GM13977 (cell line): ENCODE measurements at regions not wholly inside any gene's neighbourhood (a gene's known extent, or its start where the extent isn't known, plus 50 kb on each side); places are given as distances from the start of the nearest gene placed in this dataset.

Experiments used
- DNase-seq: peaks from one replicate; pipeline ENCODE4 v3.0.0; 2012; ENCODE audit warnings: low spot score
- in situ Hi-C: fragments of 300-500 bp; cut with MboI; formaldehyde crosslinking; loops from one replicate; pipeline ENCODE4 v1.12.0; 2022; ENCODE audit warnings: low sequenced_read_pairs, low pct_unique_long_range_greater_than_20kb, mixed read lengths, inconsistent platforms; ENCODE audit not compliant: unreplicated experiment
- TF ChIP-seq, protein P1 (sequence below): IDR thresholded peaks from 2 replicates; pipeline ENCODE4 v1.5.1; 2012; ENCODE audit warnings: mild to moderate bottlenecking, control low read depth; ENCODE audit not compliant: insufficient read depth; ENCODE audit errors: extremely low read depth, missing control alignments

DNA sequence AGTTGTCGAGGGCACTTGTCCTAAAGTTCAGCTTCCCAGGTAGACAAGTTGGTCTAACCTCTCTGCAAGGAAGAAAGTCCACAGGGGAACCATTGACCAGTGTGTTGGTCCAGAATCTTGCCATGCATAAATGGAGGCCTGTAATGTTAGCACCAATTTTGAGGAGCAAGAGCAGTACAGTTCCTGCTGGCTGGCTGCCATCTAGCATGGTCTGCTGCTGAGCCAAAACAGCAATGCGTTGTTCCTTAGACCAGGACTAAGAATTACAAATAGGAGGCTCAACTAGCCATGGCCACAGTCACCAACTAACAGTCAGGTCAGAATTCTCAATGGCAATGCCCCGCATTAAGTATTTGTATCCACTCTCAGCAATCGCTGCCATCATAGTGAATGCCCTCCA lies 72.8 kb upstream of the WIPF1 start:
- TF ChIP-seq, protein P1, sequence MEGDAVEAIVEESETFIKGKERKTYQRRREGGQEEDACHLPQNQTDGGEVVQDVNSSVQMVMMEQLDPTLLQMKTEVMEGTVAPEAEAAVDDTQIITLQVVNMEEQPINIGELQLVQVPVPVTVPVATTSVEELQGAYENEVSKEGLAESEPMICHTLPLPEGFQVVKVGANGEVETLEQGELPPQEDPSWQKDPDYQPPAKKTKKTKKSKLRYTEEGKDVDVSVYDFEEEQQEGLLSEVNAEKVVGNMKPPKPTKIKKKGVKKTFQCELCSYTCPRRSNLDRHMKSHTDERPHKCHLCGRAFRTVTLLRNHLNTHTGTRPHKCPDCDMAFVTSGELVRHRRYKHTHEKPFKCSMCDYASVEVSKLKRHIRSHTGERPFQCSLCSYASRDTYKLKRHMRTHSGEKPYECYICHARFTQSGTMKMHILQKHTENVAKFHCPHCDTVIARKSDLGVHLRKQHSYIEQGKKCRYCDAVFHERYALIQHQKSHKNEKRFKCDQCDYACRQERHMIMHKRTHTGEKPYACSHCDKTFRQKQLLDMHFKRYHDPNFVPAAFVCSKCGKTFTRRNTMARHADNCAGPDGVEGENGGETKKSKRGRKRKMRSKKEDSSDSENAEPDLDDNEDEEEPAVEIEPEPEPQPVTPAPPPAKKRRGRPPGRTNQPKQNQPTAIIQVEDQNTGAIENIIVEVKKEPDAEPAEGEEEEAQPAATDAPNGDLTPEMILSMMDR = no peak
- in situ Hi-C loops = no loop called here
- no peak for DNase-seq

DNA sequence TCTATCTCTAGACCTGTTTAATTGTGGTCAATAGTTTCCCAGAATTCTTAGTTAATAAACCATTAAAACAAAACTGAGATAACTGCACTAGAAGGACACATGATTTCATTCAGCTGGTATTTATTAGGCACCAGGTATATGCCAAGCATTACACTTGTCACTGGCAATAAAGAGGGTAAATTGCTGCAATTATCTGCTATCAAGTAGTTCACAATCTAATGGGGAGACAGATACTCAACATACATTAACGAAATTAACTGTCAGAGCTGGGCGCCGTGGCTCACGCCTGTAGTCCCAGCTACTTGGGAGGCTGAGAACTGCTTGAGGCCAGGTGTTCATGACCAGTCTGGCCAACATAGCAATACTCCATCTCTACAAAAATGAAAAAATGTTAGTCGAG lies 71.7 kb upstream of the WIPF1 start:
- TF ChIP-seq, protein P1 = no peak
- DNase-seq = no peak
- in situ Hi-C loops = no loop called here

DNA sequence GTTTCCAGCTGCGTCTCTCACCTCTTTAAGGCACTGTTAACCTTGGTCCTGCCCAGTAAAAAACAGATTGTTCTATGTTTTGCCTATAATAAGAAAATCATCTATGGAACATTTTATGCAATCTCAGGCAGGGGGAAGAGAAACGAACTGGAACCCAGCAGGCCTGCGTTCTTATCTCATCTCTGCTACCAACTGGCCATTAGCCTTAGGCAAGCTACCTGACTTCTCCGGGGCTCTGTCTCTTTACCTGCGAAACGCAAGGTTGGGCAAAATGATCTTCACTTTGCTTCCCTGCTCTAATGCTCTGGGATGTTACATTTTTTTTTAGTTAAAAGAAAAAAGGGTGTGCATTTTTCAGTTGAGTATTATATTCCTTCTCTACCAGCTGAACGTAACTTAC lies 70.5 kb upstream of the WIPF1 start:
- in situ Hi-C loops = no loop called here
- no peak for DNase-seq
- TF ChIP-seq, protein P1 = no peak

DNA sequence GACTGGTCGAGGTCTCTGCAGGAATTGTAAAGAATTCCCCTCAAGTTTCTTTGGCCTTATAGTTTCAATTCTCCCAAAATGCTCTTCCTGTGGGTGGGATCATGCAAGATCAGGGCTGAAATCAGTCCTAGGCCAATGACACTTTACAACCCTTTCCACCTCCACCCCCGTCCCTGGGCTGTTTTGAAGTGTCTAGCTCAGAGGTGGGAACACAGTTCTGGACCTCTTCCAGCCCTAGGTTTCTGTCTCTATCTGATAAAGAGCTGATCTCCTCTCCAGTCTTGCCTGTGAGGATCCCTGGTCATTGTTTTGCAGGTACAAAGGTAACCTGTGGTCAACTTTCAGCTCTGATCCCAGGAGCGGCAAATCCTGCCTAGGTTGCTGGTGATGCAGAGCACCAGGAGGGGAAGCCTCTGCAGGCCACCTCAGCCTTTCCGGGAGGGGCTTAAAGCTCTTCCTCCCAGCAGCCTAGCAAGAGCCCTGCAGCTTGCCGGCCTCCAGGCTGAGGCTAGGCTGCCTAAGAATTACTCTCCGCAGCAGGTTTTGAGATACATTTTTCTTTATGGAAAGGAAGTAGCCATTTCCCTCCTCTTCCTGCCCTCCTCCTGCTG lies 69.8 kb upstream of the WIPF1 start:
- TF ChIP-seq, protein P1 = no peak
- DNase-seq = no peak

DNA sequence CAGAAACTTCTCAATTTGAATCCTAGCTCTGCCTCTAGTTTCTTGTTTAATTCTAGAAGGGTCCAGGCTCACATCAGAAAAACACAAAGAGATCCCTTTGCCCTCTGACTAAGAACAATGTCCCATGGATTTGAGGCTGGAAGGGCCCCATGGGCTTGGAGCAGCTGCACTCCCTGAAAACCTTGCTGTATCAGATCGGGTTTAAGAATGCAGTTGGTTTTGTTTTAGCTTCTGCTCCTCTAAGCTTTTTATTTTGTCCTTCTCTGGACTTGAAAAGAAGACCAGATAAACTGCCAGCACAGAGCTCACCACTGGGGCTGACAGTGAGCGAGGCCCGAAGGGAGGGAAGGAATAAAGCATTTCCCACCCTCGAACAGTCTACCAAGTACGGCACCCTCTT lies 69.2 kb upstream of the WIPF1 start:
- in situ Hi-C loops = no loop called here
- TF ChIP-seq, protein P1 = no peak

More for the DNA sequence above, 69.8 kb upstream of the WIPF1 start:
- in situ Hi-C loops = no loop called here

DNA sequence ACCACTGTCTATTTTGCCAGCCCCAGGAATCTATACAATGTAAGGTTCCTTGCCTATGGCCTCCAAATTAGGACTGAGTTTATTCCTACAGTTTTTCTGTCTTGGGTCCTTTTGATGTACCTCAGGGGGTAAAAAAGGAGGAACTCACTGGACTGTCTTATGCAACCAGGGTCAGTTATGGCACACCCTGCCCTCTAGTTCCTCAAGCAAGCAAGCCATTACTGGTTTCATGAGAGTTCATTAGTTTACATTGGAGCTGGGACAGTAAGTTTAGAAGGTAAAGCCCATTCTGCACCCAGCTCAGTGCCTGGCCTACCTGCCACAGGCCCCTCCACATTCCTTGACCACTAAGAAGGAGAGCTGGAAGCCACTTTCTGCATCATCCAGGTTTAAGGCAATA lies 68.7 kb upstream of the WIPF1 start:
- TF ChIP-seq, protein P1 = no peak
- in situ Hi-C loops = no loop called here
- no peak for DNase-seq

More for the DNA sequence above, 69.2 kb upstream of the WIPF1 start:
- no peak for DNase-seq
